Glutamatergic neuron (in vitro differentiated cells): ENCODE measurements at regions not wholly inside any gene's neighbourhood (a gene's known extent, or its start where the extent isn't known, plus 50 kb on each side); places are given as distances from the start of the nearest gene placed in this dataset.

ENCODE experiments used
- DNase-seq: peaks from one replicate; pipeline ENCODE4 v3.0.0; 2022
- H3K27ac Mint-ChIP-seq: one replicate; pipeline ENCODE4 v1.8.0; 2020; ENCODE audit warnings: mild to moderate bottlenecking, mixed read lengths, inconsistent platforms; ENCODE audit not compliant: unreplicated experiment
- H3K27me3 Mint-ChIP-seq: one replicate; pipeline ENCODE4 v1.8.0; 2020; ENCODE audit warnings: mild to moderate bottlenecking, moderate library complexity, mixed read lengths, inconsistent platforms; ENCODE audit not compliant: unreplicated experiment
- H3K36me3 Mint-ChIP-seq: one replicate; pipeline ENCODE4 v1.8.0; 2020; ENCODE audit warnings: mild to moderate bottlenecking, mixed read lengths, inconsistent platforms; ENCODE audit not compliant: unreplicated experiment
- H3K4me1 Mint-ChIP-seq: one replicate; pipeline ENCODE4 v1.8.0; 2020; ENCODE audit warnings: mild to moderate bottlenecking, low read depth, mixed read lengths, inconsistent platforms; ENCODE audit not compliant: unreplicated experiment
- H3K4me3 Mint-ChIP-seq: one replicate; pipeline ENCODE4 v1.8.0; 2020; ENCODE audit warnings: mild to moderate bottlenecking, mixed read lengths, inconsistent platforms; ENCODE audit not compliant: unreplicated experiment
- H3K9me3 Mint-ChIP-seq: one replicate; pipeline ENCODE4 v1.8.0; 2020; ENCODE audit warnings: mild to moderate bottlenecking, moderate library complexity, mixed read lengths, inconsistent platforms; ENCODE audit not compliant: unreplicated experiment
- CTCF ChIP-seq: fragments of 200-600 bp; sonication (generic); IDR thresholded peaks from one replicate; pipeline ENCODE4 v1.5.0; 2021; ENCODE audit not compliant: partially characterized antibody, unreplicated experiment

GRCh38 chr7:123355576-123356190 lies 155.9 kb upstream of the SLC13A1 start:
- Mint-ChIP-seq H3K4me3 (no peak overlapping the region), H3K4me1 (peaks cover 15% of the 10 kb centered on the region), H3K9me3 (peaks cover 2% of the 10 kb centered on the region), H3K27ac (no peak overlapping the region), H3K36me3 (no peaks in the 10 kb centered on the region), H3K27me3 (peaks cover 2% of the 10 kb centered on the region)
- peak; percentile 42 for TF ChIP-seq CTCF
- DNase-seq: no peak

- H3K36me3 Mint-ChIP-seq: no peaks in the 10 kb centered on the region
- H3K4me1 Mint-ChIP-seq: peaks cover 15% of the 10 kb centered on the region
- H3K4me3 Mint-ChIP-seq: no peak overlapping the region
- DNase-seq: no peak
- TF ChIP-seq CTCF: no peak
- peaks cover 2% of the 10 kb centered on the region for H3K27me3 Mint-ChIP-seq
- peaks cover 2% of the 10 kb centered on the region for H3K9me3 Mint-ChIP-seq
- H3K27ac Mint-ChIP-seq: no peak overlapping the region
Observed at GRCh38 chr7:123352973-123353372, 153.2 kb upstream of the SLC13A1 start.

DNA sequence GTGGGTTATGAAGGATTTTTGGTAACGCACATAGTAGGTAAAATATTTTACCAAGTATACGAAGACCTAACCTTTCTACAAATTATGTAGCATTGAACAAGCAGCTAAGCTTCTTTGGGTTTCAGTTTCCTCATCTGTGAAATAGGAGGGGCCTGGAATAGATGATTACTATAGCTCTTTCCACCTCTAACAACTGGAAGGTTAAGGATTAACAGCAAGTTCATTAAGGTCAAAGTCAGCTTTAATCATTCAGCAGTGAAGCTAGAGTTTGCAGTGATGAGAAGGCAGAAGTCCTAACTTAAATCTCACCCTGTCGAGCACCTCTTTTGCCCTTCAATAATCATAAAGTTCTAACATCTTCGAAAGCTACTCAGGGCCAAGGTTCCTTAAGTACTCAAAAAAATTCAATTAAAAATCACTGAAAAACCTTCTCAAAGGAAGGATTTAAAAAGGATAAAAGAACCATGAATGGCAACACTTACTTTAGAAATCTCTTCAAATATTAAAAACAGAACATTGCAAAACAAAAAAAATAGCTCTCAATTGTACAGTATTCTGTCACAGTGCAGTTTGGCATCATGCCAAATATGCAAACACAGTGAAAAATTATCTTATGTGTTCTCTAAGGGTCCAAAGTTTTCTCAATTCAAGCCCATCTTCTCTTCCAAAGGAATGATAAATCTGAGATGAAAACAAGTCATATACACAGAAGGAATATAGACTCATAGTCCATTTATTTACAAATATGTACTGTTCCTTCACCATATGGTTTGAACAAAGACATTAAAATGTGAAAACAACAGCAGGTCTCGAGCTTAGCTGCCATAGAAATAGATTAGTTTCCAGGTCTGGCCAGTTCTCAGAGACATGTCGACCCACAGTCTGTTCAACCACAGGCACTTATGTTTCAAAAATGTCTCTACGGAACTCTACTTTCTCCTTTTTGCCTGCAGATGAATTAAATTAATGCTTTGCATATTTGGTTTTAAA lies 152.0 kb upstream of the SLC13A1 start:
- TF ChIP-seq CTCF: no peak
- no peak for DNase-seq
- no peaks in the 10 kb centered on the region for H3K9me3 Mint-ChIP-seq
- no peak overlapping the region for H3K27ac Mint-ChIP-seq
- no peaks in the 10 kb centered on the region for H3K36me3 Mint-ChIP-seq
- no peak overlapping the region for H3K4me3 Mint-ChIP-seq
- peaks cover 15% of the 10 kb centered on the region for H3K4me1 Mint-ChIP-seq
- peaks cover 2% of the 10 kb centered on the region for H3K27me3 Mint-ChIP-seq

DNA sequence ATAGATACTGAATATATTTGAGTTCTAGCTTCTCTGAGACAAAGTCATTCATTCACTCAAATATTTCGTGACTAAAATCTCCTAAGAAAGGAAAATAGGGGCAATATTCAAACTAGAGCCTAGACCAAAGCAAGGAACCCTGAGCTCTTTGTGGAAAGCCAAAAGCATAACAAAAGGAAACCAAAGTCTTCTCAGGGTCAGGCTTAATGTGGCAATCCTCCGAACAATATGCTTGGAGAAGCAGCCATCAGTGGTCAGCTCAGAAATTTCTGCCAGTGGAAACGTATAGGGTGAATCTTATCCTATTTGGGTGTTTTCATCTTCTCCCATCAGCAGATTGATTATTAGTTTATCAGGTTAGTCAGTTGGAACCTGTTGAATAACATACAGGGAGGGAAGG lies 151.3 kb upstream of the SLC13A1 start:
- H3K27ac Mint-ChIP-seq: no peak overlapping the region
- no peak overlapping the region for H3K4me3 Mint-ChIP-seq
- peaks cover 14% of the 10 kb centered on the region for H3K4me1 Mint-ChIP-seq

More for the DNA sequence above, 151.3 kb upstream of the SLC13A1 start:
- Mint-ChIP-seq H3K9me3 (no peaks in the 10 kb centered on the region), H3K27me3 (peaks cover 2% of the 10 kb centered on the region), H3K36me3 (no peaks in the 10 kb centered on the region)
- DNase-seq: no peak
- no peak for TF ChIP-seq CTCF
